ENCODE measurements at regions not wholly inside any gene's neighbourhood (a gene's known extent, or its start where the extent isn't known, plus 50 kb on each side); places are given as distances from the start of the nearest gene placed in this dataset.

- no peak overlapping the region for H2AFZ ChIP-seq (ENCODE audit: low read depth, low read length)
- H3K4me2 ChIP-seq (ENCODE audit: insufficient read depth, low read length): no peak overlapping the region
- H3K9ac ChIP-seq (ENCODE audit: low read depth, low read length): no peak overlapping the region
- peaks cover 25% of the 10 kb centered on the region for H3K4me1 ChIP-seq (ENCODE audit: insufficient read depth, low read length)
- no peak overlapping the region for H3K4me3 ChIP-seq (ENCODE audit: low read depth in 1 of 2, low read length in 2 of 2)
- no peaks in the 10 kb centered on the region for H3K27me3 ChIP-seq (ENCODE audit: insufficient read depth, low read length, poor library complexity)
- H4K20me1 ChIP-seq (ENCODE audit: insufficient read depth, low read length): no peaks in the 10 kb centered on the region
- peaks cover 4% of the 10 kb centered on the region for H3K9me3 ChIP-seq (ENCODE audit: insufficient read depth, low read length, severe bottlenecking)
- no peak for TF ChIP-seq EZH2 (IDR thresholded peaks at IDR 0.05; ENCODE audit: borderline replicate concordance, low read depth, low read length, severe bottlenecking)
- H3K27ac ChIP-seq (ENCODE audit: low read length): peak overlapping the region; percentile 14; the same call in 1 of the 2 replicates
- H3K36me3 ChIP-seq (ENCODE audit: insufficient read depth, low read length): no peaks in the 10 kb centered on the region
- ATAC-seq (ENCODE audit: insufficient read depth, low read depth): no peak; the same call in 2 of the 3 replicates
- H3K79me2 ChIP-seq (ENCODE audit: insufficient read depth, low read length): no peaks in the 10 kb centered on the region
- peak; percentile 3 for DNase-seq
Measured at GRCh38 chr2:111662771-111663470, 221.1 kb downstream of the ANAPC1 start.

- Histone ChIP-seq H3K4me1 (ENCODE audit: insufficient read depth, low read length) (peaks cover 33% of the 10 kb centered on the region), H3K4me2 (ENCODE audit: insufficient read depth, low read length) (no peak overlapping the region), H3K27me3 (ENCODE audit: insufficient read depth, low read length, poor library complexity) (no peaks in the 10 kb centered on the region), H3K4me3 (ENCODE audit: low read depth in 1 of 2, low read length in 2 of 2) (no peak overlapping the region), H3K9ac (ENCODE audit: low read depth, low read length) (no peak overlapping the region), H3K27ac (ENCODE audit: low read length) (no peak overlapping the region; the same call in 1 of the 2 replicates), H3K79me2 (ENCODE audit: insufficient read depth, low read length) (no peaks in the 10 kb centered on the region), H4K20me1 (ENCODE audit: insufficient read depth, low read length) (no peaks in the 10 kb centered on the region), H3K36me3 (ENCODE audit: insufficient read depth, low read length) (no peaks in the 10 kb centered on the region), H3K9me3 (ENCODE audit: insufficient read depth, low read length, severe bottlenecking) (peaks cover 9% of the 10 kb centered on the region), H2AFZ (ENCODE audit: low read depth, low read length) (no peak overlapping the region)
- ATAC-seq (ENCODE audit: insufficient read depth, low read depth) (no peak), DNase-seq (peak; percentile 4)
- TF ChIP-seq EZH2 (IDR thresholded peaks at IDR 0.05; ENCODE audit: borderline replicate concordance, low read depth, low read length, severe bottlenecking) (no peak), CTCF (IDR thresholded peaks at IDR 0.05; ENCODE audit: borderline replicate concordance, extremely low read depth, low read length, poor library complexity, severe bottlenecking) (no peak)
Measured at GRCh38 chr2:111663471-111664274, 220.3 kb downstream of the ANAPC1 start.

GRCh38 chr2:111664275-111664850 lies 219.6 kb downstream of the ANAPC1 start:
- no peak overlapping the region for H3K9ac ChIP-seq (ENCODE audit: low read depth, low read length)
- TF ChIP-seq CTCF (IDR thresholded peaks at IDR 0.05; ENCODE audit: borderline replicate concordance, extremely low read depth, low read length, poor library complexity, severe bottlenecking) (no peak), EZH2 (IDR thresholded peaks at IDR 0.05; ENCODE audit: borderline replicate concordance, low read depth, low read length, severe bottlenecking) (no peak)
- no peak overlapping the region for H3K4me2 ChIP-seq (ENCODE audit: insufficient read depth, low read length)

GRCh38 chr2:111665011-111665410 lies 219.0 kb downstream of the ANAPC1 start:
- H3K4me3 ChIP-seq (ENCODE audit: low read depth in 1 of 2, low read length in 2 of 2): no peak overlapping the region
- TF ChIP-seq EZH2 (IDR thresholded peaks at IDR 0.05; ENCODE audit: borderline replicate concordance, low read depth, low read length, severe bottlenecking) (no peak), CTCF (IDR thresholded peaks at IDR 0.05; ENCODE audit: borderline replicate concordance, extremely low read depth, low read length, poor library complexity, severe bottlenecking) (no peak)
- no peak overlapping the region for H3K9ac ChIP-seq (ENCODE audit: low read depth, low read length)
- no peaks in the 10 kb centered on the region for H3K36me3 ChIP-seq (ENCODE audit: insufficient read depth, low read length)
- peaks cover 9% of the 10 kb centered on the region for H3K9me3 ChIP-seq (ENCODE audit: insufficient read depth, low read length, severe bottlenecking)
- no peaks in the 10 kb centered on the region for H3K79me2 ChIP-seq (ENCODE audit: insufficient read depth, low read length)
- H3K27me3 ChIP-seq (ENCODE audit: insufficient read depth, low read length, poor library complexity): no peaks in the 10 kb centered on the region
- H3K27ac ChIP-seq (ENCODE audit: low read length): no peak overlapping the region
- no peak overlapping the region for H2AFZ ChIP-seq (ENCODE audit: low read depth, low read length)
- ATAC-seq (ENCODE audit: insufficient read depth, low read depth) (no peak), DNase-seq (no peak)
- no peaks in the 10 kb centered on the region for H4K20me1 ChIP-seq (ENCODE audit: insufficient read depth, low read length)
- peaks cover 39% of the 10 kb centered on the region for H3K4me1 ChIP-seq (ENCODE audit: insufficient read depth, low read length)
- no peak overlapping the region for H3K4me2 ChIP-seq (ENCODE audit: insufficient read depth, low read length)

More at GRCh38 chr2:111664275-111664850, 219.6 kb downstream of the ANAPC1 start:
- Histone ChIP-seq H4K20me1 (ENCODE audit: insufficient read depth, low read length) (no peaks in the 10 kb centered on the region), H3K27me3 (ENCODE audit: insufficient read depth, low read length, poor library complexity) (no peaks in the 10 kb centered on the region), H3K27ac (ENCODE audit: low read length) (no peak overlapping the region), H2AFZ (ENCODE audit: low read depth, low read length) (no peak overlapping the region), H3K79me2 (ENCODE audit: insufficient read depth, low read length) (no peaks in the 10 kb centered on the region), H3K4me3 (ENCODE audit: low read depth in 1 of 2, low read length in 2 of 2) (no peak overlapping the region), H3K9me3 (ENCODE audit: insufficient read depth, low read length, severe bottlenecking) (peaks cover 9% of the 10 kb centered on the region), H3K36me3 (ENCODE audit: insufficient read depth, low read length) (no peaks in the 10 kb centered on the region), H3K4me1 (ENCODE audit: insufficient read depth, low read length) (peaks cover 34% of the 10 kb centered on the region)
- ATAC-seq (ENCODE audit: insufficient read depth, low read depth) (no peak), DNase-seq (no peak)
